ENCODE measurements at regions not wholly inside any gene's neighbourhood (a gene's known extent, or its start where the extent isn't known, plus 50 kb on each side); places are given as distances from the start of the nearest gene placed in this dataset.
"Not testable (repeated sequence)": the region's sequence is repeated elsewhere in the genome, so short reads cannot be mapped to it uniquely, and the experiment has no call there.

DNA sequence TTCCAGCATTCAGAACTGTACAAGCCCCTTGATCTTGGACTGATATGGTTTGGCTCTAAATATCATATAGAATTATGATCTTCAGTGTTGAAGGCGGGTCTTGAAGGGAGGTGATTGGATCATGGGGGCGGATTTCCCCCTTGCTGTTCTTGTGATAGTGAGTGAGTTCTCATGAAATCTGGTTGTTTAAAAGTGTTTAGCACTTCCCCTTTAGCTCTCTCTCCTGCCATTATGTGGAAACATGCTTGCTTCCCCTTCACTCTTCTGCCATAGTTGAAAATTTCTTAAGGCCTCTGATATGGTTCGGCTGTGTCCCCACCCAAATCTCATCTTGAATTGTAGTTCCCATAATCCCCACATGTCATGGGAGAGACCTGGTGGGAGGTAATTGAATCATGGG lies 305.3 kb upstream of the CYRIA start:
- not testable (repeated sequence) for DNase-seq (ENCODE audit: low read depth)

GRCh38 chr2:16962505-16962904 lies 296.9 kb upstream of the CYRIA start:
- no peak for DNase-seq (ENCODE audit: low read depth)

GRCh38 chr2:16960579-16960978 lies 294.9 kb upstream of the CYRIA start:
- DNase-seq (ENCODE audit: low read depth) = no peak

DNA sequence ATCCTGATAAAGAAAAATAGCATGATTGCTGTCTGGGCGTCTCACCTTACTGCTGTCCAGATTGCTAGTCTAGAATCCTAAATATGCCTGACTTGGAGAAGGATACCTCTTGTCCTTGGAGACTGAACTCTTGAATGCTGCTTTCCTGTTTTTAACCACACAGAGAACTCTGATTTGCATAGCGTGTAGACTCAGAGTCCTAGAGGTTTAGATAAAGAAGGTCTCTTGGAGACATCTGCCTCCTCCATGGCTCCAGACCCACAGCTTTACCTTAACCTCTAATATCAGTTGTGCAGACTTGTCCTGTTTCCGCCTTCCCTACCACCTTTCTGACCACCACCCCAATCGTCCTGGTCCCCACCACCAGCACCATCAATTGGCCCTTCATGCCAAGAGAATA lies 292.6 kb upstream of the CYRIA start:
- DNase-seq (ENCODE audit: low read depth) = no peak

- DNase-seq (ENCODE audit: low read depth) = no peak
Observed at GRCh38 chr2:16952805-16953204, 287.2 kb upstream of the CYRIA start.

DNA sequence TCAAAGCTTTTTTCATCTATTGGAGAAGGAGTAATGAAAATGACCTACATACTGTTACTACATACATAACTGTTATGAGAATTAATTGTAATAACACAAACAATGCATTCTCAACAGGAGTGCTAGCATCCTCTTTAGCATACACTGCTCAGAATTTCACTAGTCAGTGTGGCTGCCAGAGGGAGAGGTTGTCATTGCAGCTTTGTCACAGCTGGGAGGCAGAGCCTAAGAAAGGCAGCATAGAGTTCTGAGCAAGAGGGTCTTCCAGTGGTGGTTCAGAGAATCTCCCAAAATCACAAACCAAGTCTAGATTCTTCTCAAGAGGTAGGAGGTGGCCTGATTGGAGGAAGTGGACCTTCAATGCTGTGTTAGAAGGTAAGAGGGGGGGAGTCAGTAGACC lies 286.7 kb upstream of the CYRIA start:
- DNase-seq (ENCODE audit: low read depth) = no peak

DNA sequence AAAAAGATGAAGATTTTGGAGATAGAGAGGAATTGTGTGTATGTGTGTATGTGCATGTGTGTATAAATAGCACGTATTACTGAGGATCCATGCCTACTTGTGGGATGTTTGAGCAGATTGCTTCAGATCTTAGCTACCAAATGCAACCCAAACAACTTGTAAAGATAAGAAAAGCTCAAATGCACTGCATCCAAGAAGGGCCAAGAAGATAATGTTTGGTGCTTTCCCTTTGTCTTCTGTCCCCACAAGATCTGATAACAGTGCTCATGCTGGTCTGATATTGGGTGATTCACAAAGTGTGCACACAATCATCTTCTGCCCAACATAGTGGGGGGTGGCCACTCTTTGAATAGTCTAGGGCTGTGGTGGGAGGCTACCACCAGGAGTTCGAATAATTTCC lies 284.8 kb upstream of the CYRIA start:
- no peak for DNase-seq (ENCODE audit: low read depth)

DNA sequence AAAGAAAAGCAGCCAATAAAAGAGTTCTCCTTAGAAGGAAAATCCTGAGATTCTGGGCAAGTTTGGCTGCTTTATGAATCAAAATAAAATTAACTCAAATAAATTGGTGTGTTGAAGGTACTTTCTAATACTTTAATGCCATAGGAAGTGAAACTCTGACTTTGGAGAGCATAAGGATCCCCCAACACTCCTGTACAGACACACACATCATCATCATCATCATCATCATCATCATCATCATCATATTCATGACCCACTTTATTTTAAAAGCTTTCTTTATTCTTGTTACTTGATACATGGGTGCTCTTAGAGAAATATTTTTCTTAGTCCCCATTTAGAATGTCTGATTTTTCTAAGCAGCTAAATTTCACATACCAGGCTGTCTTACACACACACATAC lies 283.1 kb upstream of the CYRIA start:
- DNase-seq (ENCODE audit: low read depth) = no peak

DNA sequence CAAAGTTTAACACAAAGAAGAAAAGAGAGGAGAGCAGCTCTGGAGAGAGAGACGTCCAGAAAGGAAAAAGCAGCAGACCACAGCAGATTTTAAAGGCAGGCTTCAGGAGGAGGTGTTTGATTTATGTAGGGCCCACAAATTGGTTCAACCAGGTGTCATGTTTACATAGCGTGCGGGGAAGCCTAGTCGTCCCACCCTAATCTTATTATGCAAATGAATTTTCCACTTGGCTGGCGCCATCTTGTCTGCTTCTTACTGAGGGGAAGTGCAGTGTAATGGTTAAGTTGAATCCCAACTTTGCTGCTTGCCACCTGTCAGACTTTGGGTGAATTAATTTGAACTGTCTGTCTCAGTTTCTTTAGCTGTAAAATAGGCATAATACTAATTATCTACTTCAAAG lies 282.4 kb upstream of the CYRIA start:
- DNase-seq (ENCODE audit: low read depth) = no peak

- no peak for DNase-seq (ENCODE audit: low read depth)
Observed at GRCh38 chr2:16943279-16943958, 277.8 kb upstream of the CYRIA start.

DNA sequence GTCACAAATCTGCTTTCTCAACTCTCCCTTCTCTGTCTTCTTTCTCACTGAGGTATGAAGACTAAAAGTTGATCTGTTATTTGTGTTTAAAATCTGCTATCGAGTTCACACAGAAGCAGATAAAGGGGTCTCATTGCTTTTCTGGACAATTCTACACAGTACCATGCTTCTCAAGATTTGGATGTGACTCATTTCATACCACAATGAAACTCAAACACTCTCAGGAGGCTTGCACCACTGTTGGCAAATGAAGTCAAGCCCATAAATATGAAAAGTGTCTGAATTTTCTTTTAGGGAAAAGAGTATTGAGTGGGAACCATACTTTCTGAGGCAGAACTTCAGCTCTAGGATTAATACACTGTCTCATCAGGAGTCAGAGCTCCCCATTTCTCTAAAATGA lies 274.6 kb upstream of the CYRIA start:
- DNase-seq (ENCODE audit: low read depth) = no peak

- no peak for DNase-seq (ENCODE audit: low read depth)
Observed at GRCh38 chr2:16939771-16940170, 274.1 kb upstream of the CYRIA start.

DNA sequence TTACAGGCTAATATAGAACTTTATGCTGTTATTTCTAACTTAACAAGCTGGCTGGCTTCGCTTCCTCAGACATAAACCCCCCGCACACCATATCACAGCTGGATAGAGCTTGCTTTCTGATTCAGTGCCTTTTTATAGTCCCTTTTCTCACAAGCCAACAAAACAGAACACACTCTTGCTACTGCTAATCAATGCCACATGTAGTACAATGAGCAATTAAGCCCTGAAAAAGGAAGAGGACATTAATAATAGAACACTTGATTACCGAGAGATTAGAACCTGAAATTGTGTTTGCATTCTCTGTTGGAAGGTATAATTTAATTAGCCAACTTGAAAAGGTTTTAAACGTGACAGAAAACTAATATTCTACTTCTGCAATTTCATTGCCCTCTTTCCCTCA lies 267.7 kb upstream of the CYRIA start:
- no peak for DNase-seq (ENCODE audit: low read depth)

- DNase-seq (ENCODE audit: low read depth) = no peak
Observed at GRCh38 chr2:16932826-16933225, 267.2 kb upstream of the CYRIA start.

GRCh38 chr2:16931441-16931840 lies 265.8 kb upstream of the CYRIA start:
- DNase-seq (ENCODE audit: low read depth) = no peak

GRCh38 chr2:16927398-16927797 lies 261.8 kb upstream of the CYRIA start:
- no peak for DNase-seq (ENCODE audit: low read depth)

DNA sequence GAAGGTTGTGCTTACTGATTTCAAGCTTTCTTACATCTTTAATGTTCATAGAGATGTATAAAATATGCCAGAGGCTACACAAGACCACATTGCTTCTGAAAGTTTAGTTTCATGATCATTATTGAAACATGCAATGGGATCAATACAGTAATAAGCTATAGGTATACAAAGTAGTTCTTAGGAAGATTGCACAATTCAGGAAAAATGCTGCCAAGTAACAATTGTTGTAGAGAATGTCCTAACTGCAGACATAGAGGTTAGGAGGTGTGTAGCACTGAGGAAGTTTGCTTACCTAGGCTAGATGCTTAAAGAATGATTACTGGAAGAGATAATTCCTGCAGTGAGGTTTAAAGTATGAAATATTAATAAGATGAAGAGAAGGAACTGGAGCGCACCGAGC lies 259.5 kb upstream of the CYRIA start:
- no peak for DNase-seq (ENCODE audit: low read depth)

DNA sequence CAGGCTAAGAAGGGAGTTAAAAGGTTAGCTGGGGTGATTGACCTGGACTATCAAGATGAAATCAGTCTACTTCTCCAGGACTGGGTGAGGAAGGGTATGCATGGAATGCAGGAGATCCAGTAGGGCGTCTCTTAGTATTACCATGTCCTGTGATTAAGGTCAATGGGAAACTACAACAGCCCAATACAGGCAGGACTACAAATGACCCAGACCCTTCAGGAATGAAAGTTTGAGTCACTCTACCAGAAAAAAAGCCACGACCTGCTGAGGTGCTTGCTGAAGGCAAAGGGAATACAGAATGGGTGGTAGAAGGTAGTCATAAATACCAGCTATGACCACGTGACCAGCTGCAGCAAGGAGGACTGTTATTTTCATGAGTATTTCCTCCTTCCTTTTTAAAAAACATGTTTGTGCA lies 249.7 kb upstream of the CYRIA start:
- not testable (repeated sequence) for DNase-seq (ENCODE audit: low read depth)

DNA sequence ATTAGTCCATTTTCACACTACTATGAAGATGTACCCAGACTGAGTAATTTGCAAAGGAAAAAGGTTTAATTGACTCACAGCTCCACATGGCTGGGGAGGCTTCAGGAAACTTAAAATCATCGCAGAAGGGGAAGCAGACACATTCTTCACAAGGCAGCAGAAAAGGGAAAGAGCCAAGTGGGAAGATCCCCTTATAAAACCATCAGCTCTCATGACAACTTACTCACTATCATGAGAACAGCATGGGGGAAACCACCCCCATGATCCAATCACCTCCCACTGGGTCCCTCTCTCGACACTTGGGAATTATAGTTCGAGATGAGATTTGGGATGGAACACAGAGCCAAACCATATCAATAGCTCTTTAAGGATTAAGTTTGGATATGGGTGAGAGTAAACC lies 246.1 kb upstream of the CYRIA start:
- no peak for DNase-seq (ENCODE audit: low read depth)

DNA sequence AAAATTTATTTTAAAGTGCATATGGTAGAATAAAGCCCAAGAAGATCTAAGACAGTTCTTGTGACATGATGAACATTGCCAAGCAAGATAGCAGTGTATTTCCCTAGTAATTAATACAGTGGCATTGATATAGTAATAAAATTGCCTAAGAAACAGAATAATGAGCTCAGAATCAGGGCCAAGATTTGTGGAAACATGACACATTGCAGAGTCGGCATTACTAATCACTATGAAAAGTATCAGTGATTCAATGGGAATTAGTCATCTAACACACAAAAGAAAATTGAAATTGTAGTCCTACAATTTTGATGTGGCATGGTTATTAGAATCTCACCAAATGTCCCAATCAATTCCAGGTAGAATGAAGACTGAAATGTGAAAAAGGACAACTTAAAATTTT lies 243.0 kb upstream of the CYRIA start:
- no peak for DNase-seq (ENCODE audit: low read depth)

GRCh38 chr2:16907645-16908282 lies 242.1 kb upstream of the CYRIA start:
- DNase-seq (ENCODE audit: low read depth) = no peak

DNA sequence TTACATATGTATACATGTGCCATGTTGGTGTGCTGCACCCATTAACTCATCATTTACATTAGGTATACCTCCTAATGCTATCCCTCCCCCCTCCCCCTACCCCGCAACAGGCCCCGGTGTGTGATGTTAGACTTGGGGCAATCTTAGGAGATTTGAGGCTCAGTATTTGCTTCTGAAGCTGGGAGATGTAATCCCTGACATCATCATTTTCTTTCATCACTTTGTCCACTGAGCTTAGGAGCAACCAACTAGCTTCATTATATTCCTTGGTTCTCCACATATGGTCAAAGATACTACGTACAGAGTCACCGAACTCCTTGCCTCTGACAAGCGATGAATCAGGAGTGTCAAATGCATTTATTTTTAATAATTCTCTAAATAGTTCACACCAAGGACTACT lies 239.7 kb upstream of the CYRIA start:
- DNase-seq (ENCODE audit: low read depth) = not testable (repeated sequence)

DNA sequence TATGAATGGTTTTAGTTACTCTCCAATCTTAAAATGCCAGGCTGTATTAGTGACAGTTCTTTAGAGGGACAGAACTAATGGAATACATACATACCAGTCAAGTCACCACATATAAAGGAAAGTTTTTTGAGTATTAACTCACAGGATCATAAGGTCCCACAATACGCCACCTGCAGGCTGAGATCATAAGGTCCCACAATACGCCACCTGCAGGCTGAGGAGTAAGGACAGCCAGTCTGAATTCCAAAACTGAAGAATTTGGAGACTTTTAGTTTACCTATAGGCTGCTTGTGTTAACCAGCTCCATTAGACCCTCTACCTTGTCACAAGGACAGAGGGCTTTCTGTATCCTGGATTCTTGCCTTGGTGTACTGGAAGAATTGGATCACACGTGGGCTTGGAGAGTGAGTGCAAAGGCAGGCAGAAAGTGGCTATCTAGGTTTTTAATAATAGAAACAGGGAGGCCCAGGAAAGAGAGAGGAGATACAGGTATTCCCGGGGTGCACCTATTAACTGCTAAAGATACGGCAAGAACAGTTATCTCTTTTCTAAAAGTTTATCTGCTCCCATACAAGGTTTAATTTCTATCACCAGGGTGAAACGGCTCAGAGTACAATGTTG lies 234.9 kb upstream of the CYRIA start:
- no peak for DNase-seq (ENCODE audit: low read depth)

DNA sequence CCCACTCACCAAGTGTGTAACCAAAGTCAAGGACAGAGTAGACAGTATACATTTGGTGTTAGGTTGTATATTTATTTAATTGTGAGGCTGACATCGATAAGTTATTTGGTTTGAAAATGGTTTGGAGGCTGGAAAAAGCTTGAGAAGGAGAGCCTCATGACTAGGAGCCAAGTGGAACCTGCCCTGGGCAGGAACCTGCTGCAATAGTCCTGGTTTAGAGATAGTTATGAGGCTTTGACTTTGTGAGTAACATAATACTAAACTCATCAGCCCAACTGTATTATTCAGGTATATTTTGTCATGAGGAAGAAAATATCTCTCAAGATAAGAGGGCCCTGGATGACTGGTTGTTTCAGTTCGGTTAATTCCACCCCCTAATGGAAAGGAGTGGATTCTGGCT lies 234.3 kb upstream of the CYRIA start:
- no peak for DNase-seq (ENCODE audit: low read depth)

All from activated T-cell treated with anti-CD3 and anti-CD28 coated beads for 48 hours (primary cell).